ENCODE measurements at regions not wholly inside any gene's neighbourhood (a gene's known extent, or its start where the extent isn't known, plus 50 kb on each side); places are given as distances from the start of the nearest gene placed in this dataset.

DNA sequence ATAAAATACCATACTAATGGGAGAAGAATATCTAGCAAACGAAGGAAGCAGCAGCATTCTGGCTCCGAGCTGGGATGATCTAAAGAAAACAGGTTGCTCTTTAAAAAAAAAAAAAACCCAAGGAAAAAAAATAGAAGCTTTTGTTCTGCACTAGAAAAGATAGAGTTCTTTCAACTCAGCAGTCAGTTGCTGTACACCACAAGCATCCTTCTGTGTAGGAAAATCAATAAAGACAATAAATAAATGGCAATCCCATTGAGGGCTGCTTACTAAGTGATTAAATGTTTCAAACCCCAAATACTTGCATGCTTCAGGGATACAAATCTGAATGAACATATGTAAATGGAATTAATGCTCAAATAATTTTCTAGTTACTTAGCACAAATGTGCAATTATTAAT is 207.1 kb downstream of the TEX36 start:
- intact Hi-C loops (cut with DNase I): no loop called here
- DNase-seq: no peak
- no peak for ATAC-seq (ENCODE audit: poor library complexity)

DNA sequence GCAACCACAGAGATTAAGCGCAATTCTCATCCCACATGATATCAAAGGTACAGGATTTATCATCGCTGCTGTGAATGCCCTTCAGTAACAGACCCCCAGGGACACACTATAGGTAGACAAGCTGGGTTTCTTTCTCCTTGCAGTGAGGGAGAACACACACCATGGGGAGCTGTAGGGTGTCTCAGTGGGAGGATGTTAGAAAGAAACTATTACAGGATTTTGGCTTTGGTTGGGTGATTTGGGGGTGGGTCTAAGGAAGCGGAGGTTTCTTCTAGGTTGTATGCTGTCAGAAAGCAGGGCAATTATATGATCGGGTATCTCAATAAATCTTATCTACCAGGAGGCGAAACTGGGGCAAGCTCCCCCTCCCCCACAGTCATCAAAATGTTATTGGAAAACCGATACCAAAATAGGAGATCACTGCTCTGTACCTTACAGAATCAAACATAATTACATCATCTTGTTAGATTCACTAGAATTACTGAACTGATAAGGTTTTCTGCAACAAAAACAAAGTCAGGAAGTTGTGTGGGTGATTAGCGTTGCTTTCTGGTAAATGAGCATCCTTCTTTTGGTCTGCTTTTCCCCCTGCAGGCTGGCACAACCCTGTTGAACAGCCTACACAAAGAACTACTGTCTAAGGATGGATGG is 209.7 kb downstream of the TEX36 start:
- intact Hi-C loops (cut with DNase I): no loop called here
- ATAC-seq (ENCODE audit: poor library complexity) (no peak), DNase-seq (no peak)

DNA sequence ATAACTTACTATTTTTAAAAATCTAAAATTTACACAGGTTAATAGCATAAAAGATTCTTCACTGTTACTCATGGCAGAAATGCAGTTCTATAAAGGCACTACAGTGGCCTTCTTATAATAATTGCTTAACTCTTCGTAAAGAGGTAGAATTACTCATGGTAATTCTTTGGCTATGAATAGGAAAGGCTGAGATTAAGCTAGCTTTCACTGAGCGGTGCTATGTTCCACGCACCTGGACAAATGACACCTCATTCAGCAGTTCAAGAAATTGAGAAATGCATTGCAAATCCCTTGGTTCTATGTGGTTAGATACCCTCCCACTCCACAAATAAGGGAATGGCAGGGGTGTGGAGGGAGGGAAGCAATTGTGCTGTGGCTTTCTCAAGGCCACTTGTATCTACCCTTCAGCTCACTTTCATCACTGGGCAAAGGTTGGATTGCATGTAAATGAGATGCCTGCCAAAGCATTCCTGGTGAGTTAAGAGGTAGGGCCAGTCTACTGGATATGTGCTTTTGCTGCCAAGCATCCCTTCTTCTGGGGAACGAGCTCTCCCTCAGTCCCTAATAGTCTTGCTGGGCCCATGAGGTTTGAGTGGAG is 210.9 kb downstream of the TEX36 start:
- ATAC-seq (ENCODE audit: poor library complexity): no peak
- intact Hi-C loops (cut with DNase I): no loop called here
- no peak for DNase-seq

DNA sequence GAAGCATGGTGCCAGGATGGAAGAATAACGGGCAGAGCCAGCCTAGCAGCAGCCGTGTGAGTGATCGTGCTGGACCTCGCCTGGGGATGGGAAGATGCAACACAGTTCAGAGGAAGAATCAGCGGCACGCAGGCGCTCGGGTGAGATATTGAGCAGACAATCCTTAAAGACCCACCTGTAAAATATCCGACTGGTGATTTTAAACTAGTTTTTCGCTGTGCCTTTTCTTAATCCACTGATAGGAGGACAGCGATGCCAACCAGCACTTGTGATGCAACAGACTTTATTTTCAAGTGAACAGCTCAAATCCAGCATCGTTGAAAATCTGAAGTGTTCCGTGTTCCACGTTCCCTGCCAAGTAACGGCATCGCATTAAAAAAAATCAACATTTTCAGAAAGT is 214.7 kb downstream of the TEX36 start:
- intact Hi-C loops (cut with DNase I): no loop called here
- DNase-seq (no peak), ATAC-seq (ENCODE audit: poor library complexity) (no peak)

DNA sequence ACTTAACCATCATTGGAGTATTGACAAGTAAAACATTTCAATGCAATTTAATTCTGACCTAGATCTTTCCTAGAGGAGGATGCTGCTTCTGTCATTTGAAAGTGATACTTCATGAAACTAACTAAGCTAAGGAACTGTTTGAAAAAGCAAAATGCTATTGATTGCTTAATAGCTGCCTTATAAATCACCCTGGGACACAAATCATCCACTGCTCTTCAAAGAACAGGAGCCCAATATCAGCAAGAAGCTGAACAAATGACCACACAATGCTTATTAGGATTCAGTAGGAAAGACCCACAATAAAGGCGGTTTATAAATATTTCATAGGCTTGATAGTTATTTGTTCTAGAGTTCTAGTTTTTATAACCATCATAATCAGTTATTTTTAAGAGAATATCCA is 216.3 kb downstream of the TEX36 start:
- intact Hi-C loops (cut with DNase I): no loop called here
- DNase-seq (no peak), ATAC-seq (ENCODE audit: poor library complexity) (no peak)

DNA sequence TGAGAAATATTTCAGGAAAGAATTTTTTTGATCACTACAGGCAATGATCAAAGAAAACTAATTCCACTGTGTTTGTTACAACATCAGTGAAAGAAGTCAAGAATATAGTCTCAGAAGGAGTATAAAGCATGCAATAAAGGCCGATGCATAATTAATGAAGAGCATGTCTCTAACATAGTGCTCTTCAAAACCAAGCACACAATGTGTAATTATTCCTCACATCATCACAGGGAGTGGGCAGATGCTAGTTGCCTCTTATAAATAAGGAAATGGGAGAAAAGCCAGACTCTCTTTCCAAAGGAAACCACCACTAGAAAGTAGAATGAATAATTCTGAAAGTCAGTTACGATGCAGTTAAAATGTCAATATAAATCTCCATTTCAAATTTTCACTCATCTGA is 220.1 kb downstream of the TEX36 start:
- intact Hi-C loops (cut with DNase I): no loop called here

DNA sequence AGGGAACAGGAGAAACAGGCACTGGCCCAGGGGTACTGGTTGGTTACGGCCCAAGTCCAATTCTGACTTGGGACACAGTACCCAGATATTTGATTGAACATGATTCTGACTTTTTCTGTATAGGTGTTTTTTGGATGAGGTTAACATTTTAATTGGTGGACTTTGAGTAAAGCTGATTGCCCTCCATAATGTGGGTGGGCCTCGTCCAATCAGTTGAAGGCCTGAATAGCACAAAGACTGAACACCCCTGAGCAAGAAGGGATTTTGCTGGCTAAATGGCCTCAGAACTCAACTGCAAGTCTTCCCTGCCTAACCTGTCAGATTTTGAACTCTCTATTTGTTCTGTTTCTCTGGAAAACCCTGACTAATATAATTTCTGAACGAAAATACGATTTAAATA is 222.6 kb downstream of the TEX36 start:
- intact Hi-C loops (cut with DNase I): no loop called here
- no peak for DNase-seq
- ATAC-seq (ENCODE audit: poor library complexity): no peak

More for the DNA sequence above, 220.1 kb downstream of the TEX36 start:
- no peak for DNase-seq
- ATAC-seq (ENCODE audit: poor library complexity): no peak

DNA sequence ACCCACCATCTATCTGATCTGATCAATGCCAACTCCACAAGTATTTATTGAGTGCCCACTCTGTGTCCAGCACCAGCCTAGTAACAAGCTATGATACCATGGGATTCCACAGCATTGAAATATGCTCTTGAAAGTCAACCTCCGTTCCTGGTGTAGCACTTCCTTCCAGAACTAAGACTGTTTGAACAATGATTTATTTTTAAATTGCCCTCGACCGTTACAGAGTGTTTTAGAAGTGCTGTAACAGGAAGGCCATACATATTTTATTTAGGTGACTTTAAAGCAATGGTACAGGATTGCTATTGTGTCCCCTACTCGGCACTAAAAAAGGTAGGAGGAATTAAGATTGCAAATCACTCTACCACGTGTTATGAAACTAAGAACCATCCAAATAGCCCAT is 225.6 kb downstream of the TEX36 start:
- no peak for ATAC-seq (ENCODE audit: poor library complexity)
- no peak for DNase-seq
- intact Hi-C loops (cut with DNase I): no loop called here

DNA sequence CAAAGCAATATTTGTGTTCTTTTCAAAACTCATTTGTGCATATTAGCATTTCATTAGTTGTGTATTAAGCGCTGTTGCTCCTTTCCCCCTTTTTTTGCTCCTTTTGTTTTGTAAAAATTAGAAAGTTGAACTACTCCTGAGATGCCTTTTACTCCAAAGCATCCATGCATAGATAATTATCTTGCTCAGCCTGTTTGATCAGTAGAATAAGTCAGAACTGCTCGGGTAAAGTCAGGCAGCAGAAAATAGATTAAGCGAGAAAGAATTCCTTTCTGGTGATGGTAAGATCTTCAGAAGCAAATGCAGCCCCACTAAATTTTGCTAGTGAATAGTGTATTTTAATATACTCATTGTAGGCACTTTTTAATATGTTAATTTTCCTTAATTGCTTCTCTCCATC is 227.1 kb downstream of the TEX36 start:
- ATAC-seq (ENCODE audit: poor library complexity) (no peak), DNase-seq (no peak)
- intact Hi-C loops (cut with DNase I): no loop called here

DNA sequence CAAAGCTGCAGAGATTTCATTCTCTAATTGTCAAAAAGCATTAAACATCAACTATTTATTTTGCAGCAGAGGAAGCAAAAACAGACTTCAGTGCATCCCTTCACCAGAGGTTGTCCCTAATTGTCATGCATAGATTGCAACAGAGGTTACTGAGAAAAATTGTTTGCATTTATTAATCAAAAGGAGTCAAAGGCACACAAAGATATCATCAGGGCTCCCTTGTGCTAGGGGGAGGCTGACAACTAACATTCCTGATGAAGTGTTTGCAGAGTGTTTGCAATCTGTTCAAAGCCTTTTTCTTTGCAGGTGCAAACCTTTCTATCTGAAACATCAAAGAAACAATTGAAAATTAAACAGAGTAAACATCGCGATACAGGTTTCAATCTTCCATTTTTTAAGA is 227.5 kb downstream of the TEX36 start:
- DNase-seq (no peak), ATAC-seq (ENCODE audit: poor library complexity) (no peak)
- intact Hi-C loops (cut with DNase I): no loop called here

DNA sequence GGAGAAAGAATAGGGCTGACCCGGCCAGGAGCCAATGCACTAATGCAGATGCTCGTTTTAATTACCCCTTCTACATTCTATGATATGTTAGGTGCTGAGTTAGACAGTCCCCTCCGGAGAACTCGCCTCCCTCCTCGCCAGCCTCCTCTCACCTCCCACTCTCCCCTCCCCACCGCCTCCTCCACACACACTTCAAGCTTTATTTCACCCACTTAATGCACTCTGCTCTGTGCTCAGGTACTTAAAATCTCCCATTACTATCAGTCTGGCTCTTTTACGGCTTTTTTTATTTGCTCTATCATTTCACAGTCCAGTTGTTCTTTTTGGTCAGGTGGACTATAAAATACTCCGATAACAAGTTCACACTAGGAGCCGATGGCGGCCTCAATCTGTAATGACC is 231.6 kb downstream of the TEX36 start:
- no peak for DNase-seq
- intact Hi-C loops (cut with DNase I): no loop called here
- no peak for ATAC-seq (ENCODE audit: poor library complexity)

DNA sequence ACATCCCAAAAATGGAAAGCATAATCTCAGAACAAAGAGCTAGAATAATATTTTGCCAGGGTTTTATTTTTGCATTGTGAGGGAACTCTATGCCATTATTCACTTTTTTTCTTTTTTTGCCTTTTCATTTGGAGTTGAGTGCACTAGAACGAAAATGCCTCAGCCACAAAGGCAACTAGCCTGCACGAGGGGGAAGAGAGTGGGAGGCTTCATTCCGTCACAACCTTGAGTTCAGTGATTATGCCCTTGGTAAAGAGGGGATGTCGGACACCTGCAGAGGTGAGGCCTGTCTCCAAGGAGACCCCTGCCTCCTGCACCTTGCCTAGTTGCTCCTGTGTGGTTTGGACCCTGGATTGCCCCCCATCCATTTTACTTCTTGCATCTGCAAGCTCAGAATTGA is 232.7 kb downstream of the TEX36 start:
- intact Hi-C loops (cut with DNase I): no loop called here
- ATAC-seq (ENCODE audit: poor library complexity) (no peak), DNase-seq (no peak)

DNA sequence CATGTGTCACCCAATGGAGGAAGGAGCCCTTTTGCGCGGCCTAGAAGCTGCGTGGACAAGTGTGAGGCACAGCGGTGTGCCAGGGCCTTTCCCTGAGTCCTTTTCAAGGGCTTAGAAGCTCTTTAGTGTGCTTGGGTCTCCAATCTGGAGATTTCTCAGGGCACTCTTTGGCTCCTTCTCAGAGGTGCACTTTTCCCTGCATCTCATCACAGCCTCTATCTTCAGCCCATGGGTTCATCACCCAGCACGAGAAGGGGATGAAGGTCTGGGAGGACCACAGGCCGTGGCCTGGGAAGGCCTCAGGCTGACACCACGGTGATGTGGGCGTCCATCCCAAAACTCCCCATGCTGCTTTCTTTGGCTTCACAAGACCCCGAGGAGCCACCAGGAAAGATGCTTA is 233.4 kb downstream of the TEX36 start:
- intact Hi-C loops (cut with DNase I): no loop called here
- ATAC-seq (ENCODE audit: poor library complexity) (no peak), DNase-seq (no peak)

DNA sequence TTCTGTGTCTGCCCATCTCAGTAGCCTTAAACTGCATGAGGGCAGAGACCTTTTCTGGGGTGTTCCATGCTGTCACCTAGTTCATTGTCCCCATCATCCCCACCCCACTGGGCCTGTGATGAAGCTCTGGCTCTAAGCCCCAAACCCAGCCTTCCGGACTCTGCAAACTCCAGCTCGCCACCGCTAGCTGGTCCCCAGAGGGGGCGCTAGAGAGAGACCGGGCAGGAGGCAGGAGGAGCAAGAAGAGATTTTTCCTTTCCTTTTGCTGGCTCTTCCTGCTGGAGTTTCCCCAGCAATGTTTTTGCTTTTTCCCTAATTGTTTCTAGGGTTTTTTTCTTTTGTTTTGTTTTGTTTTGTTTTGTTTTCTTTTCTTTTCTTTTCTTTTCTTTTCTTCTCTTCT is 234.4 kb downstream of the TEX36 start:
- DNase-seq (no peak), ATAC-seq (ENCODE audit: poor library complexity) (no peak)
- intact Hi-C loops (cut with DNase I): no loop called here

DNA sequence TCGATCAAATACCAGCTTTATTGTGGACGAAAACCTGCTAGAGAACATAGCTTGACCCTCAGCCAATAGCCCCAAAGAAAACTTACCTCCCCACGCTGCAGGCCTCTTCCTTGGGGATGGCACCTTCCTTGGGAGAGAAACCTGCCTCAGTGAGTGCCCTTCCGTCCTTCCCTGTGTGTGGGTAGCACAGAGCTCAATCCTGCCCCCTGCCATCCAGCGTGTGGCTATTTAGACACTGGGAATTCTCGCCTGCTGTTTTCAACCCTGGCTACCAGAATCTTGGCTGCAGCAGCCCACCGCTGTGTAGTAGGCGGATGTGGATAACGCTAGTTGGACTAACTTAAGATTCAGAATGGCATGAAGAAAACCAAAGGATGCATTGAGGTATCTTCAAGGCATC is 238.2 kb downstream of the TEX36 start:
- intact Hi-C loops (cut with DNase I): no loop called here
- ATAC-seq (ENCODE audit: poor library complexity): no peak
- no peak for DNase-seq

DNA sequence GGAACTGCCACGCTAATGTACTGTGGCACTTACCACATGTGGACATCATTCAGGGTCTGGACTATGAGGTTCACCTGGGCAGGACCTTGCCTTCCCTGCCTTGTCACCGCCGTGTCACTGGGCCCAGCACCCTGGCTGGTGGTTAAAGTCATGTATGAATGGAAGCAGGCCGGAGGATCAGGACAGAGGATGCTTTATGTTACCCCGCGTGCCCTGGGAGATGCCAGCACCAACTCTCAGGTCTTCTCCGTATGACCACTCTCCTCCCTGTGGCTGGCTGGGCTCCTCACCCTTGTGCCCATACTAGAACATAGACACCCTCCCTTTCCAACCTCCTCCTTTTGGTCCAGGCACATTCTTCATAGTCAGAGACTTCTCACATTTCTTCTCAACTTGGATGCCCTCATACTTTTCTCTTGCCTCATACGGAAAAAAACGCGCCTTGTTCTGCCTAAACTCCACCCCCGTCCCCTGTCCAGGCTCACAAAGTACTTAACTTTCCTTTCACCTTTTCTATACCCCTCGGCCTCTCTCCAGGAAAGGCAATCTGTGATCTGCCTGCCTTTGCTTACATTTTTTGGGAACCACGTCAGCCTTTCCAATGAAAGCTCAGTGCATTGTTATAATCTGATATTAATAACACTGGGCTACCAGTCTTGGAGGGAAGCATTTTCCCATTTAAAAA is 240.0 kb downstream of the TEX36 start:
- DNase-seq: no peak
- ATAC-seq (ENCODE audit: poor library complexity): no peak
- intact Hi-C loops (cut with DNase I): no loop called here

DNA sequence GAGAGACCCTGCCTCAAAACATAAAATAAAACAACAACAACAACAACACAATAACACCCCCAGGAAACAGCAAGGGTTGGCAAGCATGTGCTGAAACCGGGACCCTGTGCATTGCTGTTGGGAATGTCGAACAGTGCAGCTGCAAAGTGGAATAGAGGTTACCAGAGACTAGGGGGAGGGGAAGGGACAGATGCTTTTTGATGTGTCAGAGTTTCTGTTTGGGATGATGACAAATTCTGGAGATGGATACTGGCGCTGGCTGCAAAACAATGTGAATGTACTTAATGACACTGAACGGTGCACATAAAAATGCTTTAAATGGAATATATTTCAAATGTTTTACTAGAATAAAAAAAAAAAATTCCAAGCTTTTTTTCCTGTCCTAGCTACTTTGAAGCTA is 241.8 kb downstream of the TEX36 start:
- no peak for ATAC-seq (ENCODE audit: poor library complexity)
- intact Hi-C loops (cut with DNase I): no loop called here
- no peak for DNase-seq

DNA sequence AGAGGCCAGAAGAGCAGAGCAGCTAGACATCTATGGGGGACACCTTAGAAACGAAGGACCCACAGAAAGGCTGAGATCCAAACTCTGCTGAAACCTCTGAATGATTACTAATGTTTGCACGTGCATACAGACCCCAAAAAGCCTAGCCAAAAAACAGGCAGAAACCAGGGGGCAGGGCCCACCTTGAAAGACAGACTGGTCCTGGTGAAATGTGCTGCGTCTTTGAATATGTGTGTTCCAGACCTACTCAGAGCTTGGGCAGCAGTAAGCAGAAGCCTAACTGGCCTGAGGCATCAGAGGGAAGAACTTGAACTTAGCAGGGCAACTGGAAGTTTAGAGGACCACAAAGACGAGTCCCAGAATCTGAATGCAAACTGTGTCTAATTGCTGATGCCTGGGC is 251.8 kb downstream of the TEX36 start:
- ATAC-seq (ENCODE audit: poor library complexity) (no peak), DNase-seq (no peak)
- intact Hi-C loops (cut with DNase I): no loop called here

DNA sequence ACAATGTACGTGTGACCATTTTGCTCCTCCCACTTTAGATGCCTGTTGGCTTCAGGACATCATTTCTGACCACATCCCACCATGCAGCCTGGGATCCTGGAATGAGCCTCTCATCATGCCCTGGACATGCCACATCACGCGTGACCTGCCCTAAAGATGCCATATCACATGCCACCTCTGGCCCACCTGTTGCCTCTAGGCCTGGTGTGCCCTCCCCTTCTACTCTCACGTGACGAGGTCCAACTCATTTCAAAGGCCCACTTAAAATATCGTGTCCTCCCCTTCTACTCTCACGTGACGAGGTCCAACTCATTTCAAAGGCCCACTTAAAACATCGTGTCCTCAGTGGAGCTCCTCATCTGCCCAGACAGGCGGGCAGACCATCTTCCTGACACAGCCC is 254.9 kb downstream of the TEX36 start:
- DNase-seq (no peak), ATAC-seq (ENCODE audit: poor library complexity) (no peak)
- intact Hi-C loops (cut with DNase I): no loop called here

DNA sequence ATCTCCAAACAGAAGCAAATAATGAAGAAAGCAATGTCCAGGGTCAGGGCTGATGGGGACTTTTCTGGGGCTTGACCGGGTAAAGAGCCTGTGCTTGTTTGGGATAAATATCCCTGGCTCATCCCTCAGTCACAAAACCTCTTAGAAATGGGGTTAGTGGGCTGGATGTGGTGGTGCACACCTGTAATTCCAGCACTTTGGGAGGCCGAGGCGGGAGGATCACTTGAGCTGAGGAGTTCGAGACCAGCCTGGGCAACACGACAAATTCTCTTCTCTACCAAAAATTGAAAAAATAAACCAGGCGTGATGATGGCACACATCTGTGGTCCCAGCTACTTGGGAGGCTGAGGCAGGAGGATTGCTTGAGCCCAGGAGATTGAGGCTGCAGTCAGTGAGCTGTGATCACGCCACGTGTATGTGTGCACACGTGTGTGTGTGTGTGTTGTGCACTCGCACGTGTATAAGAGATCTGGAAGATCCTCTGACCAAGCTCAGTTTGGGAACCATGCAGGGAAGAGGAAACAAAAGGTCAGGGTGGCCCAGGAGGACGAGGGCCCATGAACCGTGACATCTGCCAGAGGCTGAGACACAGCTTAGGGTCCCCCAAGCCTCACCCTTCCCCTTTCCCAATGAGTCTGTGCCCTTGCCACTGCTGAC is 258.6 kb downstream of the TEX36 start:
- no peak for DNase-seq
- intact Hi-C loops (cut with DNase I): no loop called here
- ATAC-seq (ENCODE audit: poor library complexity): no peak
